GM19463 (cell line): ENCODE measurements at regions not wholly inside any gene's neighbourhood (a gene's known extent, or its start where the extent isn't known, plus 50 kb on each side); places are given as distances from the start of the nearest gene placed in this dataset.
"Not testable (repeated sequence)": the region's sequence is repeated elsewhere in the genome, so short reads cannot be mapped to it uniquely, and the experiment has no call there.

Experiments
- ATAC-seq: cut with Tn5 transposase; IDR thresholded peaks from one replicate; pipeline ENCODE4 v1.9.1; 2021; ENCODE audit warnings: mild to moderate bottlenecking, moderate library complexity; ENCODE audit not compliant: unreplicated experiment

- ATAC-seq, result no peak
Measured at GRCh38 chr19:31444931-31445330, 95.7 kb upstream of the TSHZ3 start.

GRCh38 chr19:31445406-31445805, 96.2 kb upstream of the TSHZ3 start:
- no peak for ATAC-seq

- ATAC-seq, result no peak
Measured at GRCh38 chr19:31448221-31448657, 99.0 kb upstream of the TSHZ3 start.

- no peak for ATAC-seq
Measured at GRCh38 chr19:31449379-31449778, 100.1 kb upstream of the TSHZ3 start.

- no peak for ATAC-seq
Measured at GRCh38 chr19:31450696-31451095, 101.5 kb upstream of the TSHZ3 start.

GRCh38 chr19:31451686-31452330, 102.6 kb upstream of the TSHZ3 start:
- ATAC-seq, result no peak

- ATAC-seq, result no peak
Measured at GRCh38 chr19:31459430-31459829, 110.2 kb upstream of the TSHZ3 start.

GRCh38 chr19:31461814-31462539, 112.7 kb upstream of the TSHZ3 start:
- no peak for ATAC-seq

- ATAC-seq, result no peak
Measured at GRCh38 chr19:31470229-31470939, 121.1 kb upstream of the TSHZ3 start.

- no peak for ATAC-seq
Measured at GRCh38 chr19:31470952-31471351, 121.7 kb upstream of the TSHZ3 start.

- ATAC-seq, result no peak
Measured at GRCh38 chr19:31478241-31478640, 129.0 kb upstream of the TSHZ3 start.

GRCh38 chr19:31483226-31483857, 134.1 kb upstream of the TSHZ3 start:
- ATAC-seq, result no peak

- ATAC-seq, result not testable (repeated sequence)
Measured at GRCh38 chr19:31484858-31485410, 135.7 kb upstream of the TSHZ3 start.

- ATAC-seq, result no peak
Measured at GRCh38 chr19:31485472-31485871, 136.2 kb upstream of the TSHZ3 start.

GRCh38 chr19:31491242-31491641, 142.0 kb upstream of the TSHZ3 start:
- no peak for ATAC-seq

GRCh38 chr19:31492050-31492449, 142.8 kb upstream of the TSHZ3 start:
- ATAC-seq, result no peak

- ATAC-seq, result no peak
Measured at GRCh38 chr19:31496076-31496475, 146.8 kb upstream of the TSHZ3 start.

- no peak for ATAC-seq
Measured at GRCh38 chr19:31497709-31498108, 148.5 kb upstream of the TSHZ3 start.

- ATAC-seq, result no peak
Measured at GRCh38 chr19:31498781-31499180, 149.5 kb upstream of the TSHZ3 start.

- no peak for ATAC-seq
Measured at GRCh38 chr19:31499281-31500196, 150.3 kb upstream of the TSHZ3 start.
